ENCODE measurements at regions not wholly inside any gene's neighbourhood (a gene's known extent, or its start where the extent isn't known, plus 50 kb on each side); places are given as distances from the start of the nearest gene placed in this dataset.

DNA sequence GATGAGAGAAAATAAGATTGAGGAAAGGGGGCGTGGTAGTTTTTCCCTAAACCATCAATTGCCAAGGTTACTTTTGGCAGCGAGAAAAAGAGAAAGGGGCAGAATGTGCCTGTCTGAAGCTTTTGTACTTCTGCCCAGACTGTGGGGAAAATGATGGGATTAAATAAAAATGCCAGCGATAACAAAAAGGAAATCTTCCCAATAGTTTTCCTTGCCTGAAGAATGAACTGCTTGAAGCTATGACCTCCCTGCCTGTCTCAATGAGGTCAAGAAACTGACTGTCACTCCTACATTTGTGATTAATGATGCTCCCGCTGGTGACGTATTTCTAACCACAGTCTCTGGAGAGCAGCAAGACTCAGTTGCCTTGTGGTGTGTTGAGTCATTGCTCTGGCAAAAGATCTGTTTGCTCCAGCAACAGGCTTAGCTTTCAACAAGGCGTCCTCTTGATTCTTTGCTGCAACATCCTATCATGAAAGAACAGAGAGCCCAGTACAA is 1051.5 kb downstream of the DIAPH3 start:
- H3K4me3 ChIP-seq (ENCODE audit: low read depth, low read length) = no peak overlapping the region
- peak; percentile 98 for DNase-seq (ENCODE audit: low read depth, low spot score)
- no peak for TF ChIP-seq CTCF (IDR thresholded peaks at IDR 0.05; ENCODE audit: low read depth, low read length)
- in situ Hi-C loops (cut with HindIII; ENCODE audit: low sequenced_read_pairs) = no loop called here

- H3K4me3 ChIP-seq (ENCODE audit: low read depth, low read length) = no peak overlapping the region
- in situ Hi-C loops (cut with HindIII; ENCODE audit: low sequenced_read_pairs) = no loop called here
- DNase-seq (ENCODE audit: low read depth, low spot score) = no peak
- TF ChIP-seq CTCF (IDR thresholded peaks at IDR 0.05; ENCODE audit: low read depth, low read length) = no peak
These were observed 1044.3 kb downstream of the DIAPH3 start for GRCh38 chr13:59119475-59119874.

DNA sequence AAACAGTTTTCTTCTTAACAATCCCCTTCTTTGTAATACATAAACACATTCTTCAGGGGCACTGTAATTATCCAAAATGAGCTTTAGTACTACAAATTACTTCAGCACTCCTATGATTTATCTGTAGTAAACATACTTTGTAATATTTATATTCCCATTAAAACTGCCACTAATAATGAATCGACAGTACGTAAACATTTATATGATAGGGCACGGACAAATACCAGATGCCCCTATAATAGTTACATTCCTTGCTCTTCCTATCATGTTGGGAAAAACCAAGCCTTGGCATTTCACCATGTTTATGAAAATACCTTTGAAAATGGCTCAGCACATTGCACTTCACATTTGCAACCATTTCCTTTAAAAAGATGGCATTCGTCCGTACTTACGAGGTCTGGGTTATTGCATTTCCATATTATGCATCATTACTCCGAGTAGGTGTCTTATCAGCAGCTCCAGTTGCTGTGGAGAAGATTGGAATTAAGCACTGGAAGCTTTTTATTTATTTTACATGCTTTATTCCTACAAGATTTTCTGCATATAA is 1043.4 kb downstream of the DIAPH3 start:
- DNase-seq (ENCODE audit: low read depth, low spot score) = no peak
- in situ Hi-C loops (cut with HindIII; ENCODE audit: low sequenced_read_pairs) = no loop called here
- H3K4me3 ChIP-seq (ENCODE audit: low read depth, low read length) = no peak overlapping the region
- TF ChIP-seq CTCF (IDR thresholded peaks at IDR 0.05; ENCODE audit: low read depth, low read length) = no peak

GRCh38 chr13:59121507-59121906 is 1042.2 kb downstream of the DIAPH3 start:
- in situ Hi-C loops (cut with HindIII; ENCODE audit: low sequenced_read_pairs) = no loop called here
- TF ChIP-seq CTCF (IDR thresholded peaks at IDR 0.05; ENCODE audit: low read depth, low read length) = no peak
- no peak for DNase-seq (ENCODE audit: low read depth, low spot score)

GRCh38 chr13:59126474-59126873 is 1037.3 kb downstream of the DIAPH3 start:
- in situ Hi-C loops (cut with HindIII; ENCODE audit: low sequenced_read_pairs) = no loop called here
- no peak overlapping the region for H3K4me3 ChIP-seq (ENCODE audit: low read depth, low read length)
- TF ChIP-seq CTCF (IDR thresholded peaks at IDR 0.05; ENCODE audit: low read depth, low read length) = no peak
- DNase-seq (ENCODE audit: low read depth, low spot score) = no peak

More at GRCh38 chr13:59121507-59121906, 1042.2 kb downstream of the DIAPH3 start:
- no peak overlapping the region for H3K4me3 ChIP-seq (ENCODE audit: low read depth, low read length)

GRCh38 chr13:59133903-59134302 is 1029.8 kb downstream of the DIAPH3 start:
- in situ Hi-C loops (cut with HindIII; ENCODE audit: low sequenced_read_pairs) = no loop called here
- TF ChIP-seq CTCF (IDR thresholded peaks at IDR 0.05; ENCODE audit: low read depth, low read length) = no peak
- DNase-seq (ENCODE audit: low read depth, low spot score) = no peak
- H3K4me3 ChIP-seq (ENCODE audit: low read depth, low read length) = no peak overlapping the region
